22Rv1 (cell line): ENCODE measurements at regions not wholly inside any gene's neighbourhood (a gene's known extent, or its start where the extent isn't known, plus 50 kb on each side); places are given as distances from the start of the nearest gene placed in this dataset.

Experiments
- CTCF ChIP-seq: fragments of 450-650 bp; IDR thresholded peaks from 2 replicates; pipeline ENCODE4 v1.5.1; 2017; ENCODE audit warnings: mild to moderate bottlenecking
- ZFX ChIP-seq: fragments of 450-650 bp; IDR thresholded peaks from 2 replicates; pipeline ENCODE4 v1.6.1; 2017; ENCODE audit warnings: antibody characterized with exemption, borderline replicate concordance

GRCh38 chr7:42478717-42479116 is 241.7 kb upstream of the GLI3 start:
- no peak for TF ChIP-seq CTCF
- TF ChIP-seq ZFX, result no peak
